CD4-positive, alpha-beta T cell treated with Interleukin-15 for 4 hours (primary cell): ENCODE measurements at regions not wholly inside any gene's neighbourhood (a gene's known extent, or its start where the extent isn't known, plus 50 kb on each side); places are given as distances from the start of the nearest gene placed in this dataset.

ENCODE experiments used
- DNase-seq: peaks from one replicate; pipeline ENCODE4 v3.0.0-alpha.2; 2020; ENCODE audit warnings: low spot score

- no peak for DNase-seq
Observed at GRCh38 chr6:154561750-154562149, 51.3 kb upstream of the CNKSR3 start.

- DNase-seq = no peak
Observed at GRCh38 chr6:154565331-154565730, 54.8 kb upstream of the CNKSR3 start.

- no peak for DNase-seq
Observed at GRCh38 chr6:154566866-154567265, 56.4 kb upstream of the CNKSR3 start.

GRCh38 chr6:154567695-154568220 is 57.3 kb upstream of the CNKSR3 start:
- no peak for DNase-seq

GRCh38 chr6:154569156-154569862 is 58.8 kb upstream of the CNKSR3 start:
- DNase-seq = no peak

GRCh38 chr6:154570505-154570904 is 60.0 kb upstream of the CNKSR3 start:
- no peak for DNase-seq

GRCh38 chr6:154572556-154572955 is 62.1 kb upstream of the CNKSR3 start:
- no peak for DNase-seq

- DNase-seq = no peak
Observed at GRCh38 chr6:154578004-154578559, 67.6 kb upstream of the CNKSR3 start.

- DNase-seq = no peak
Observed at GRCh38 chr6:154579046-154579445, 68.6 kb upstream of the CNKSR3 start.

- no peak for DNase-seq
Observed at GRCh38 chr6:154579485-154579884, 69.0 kb upstream of the CNKSR3 start.

- no peak for DNase-seq
Observed at GRCh38 chr6:154580397-154581135, 70.1 kb upstream of the CNKSR3 start.

GRCh38 chr6:154582696-154583095 is 72.2 kb upstream of the CNKSR3 start:
- no peak for DNase-seq

- no peak for DNase-seq
Observed at GRCh38 chr6:154583546-154584188, 73.2 kb upstream of the CNKSR3 start.

GRCh38 chr6:154590756-154591155 is 80.3 kb upstream of the CNKSR3 start:
- DNase-seq = no peak

- no peak for DNase-seq
Observed at GRCh38 chr6:154591234-154591633, 80.7 kb upstream of the CNKSR3 start.

GRCh38 chr6:154592199-154592860 is 81.8 kb upstream of the CNKSR3 start:
- no peak for DNase-seq

GRCh38 chr6:154593122-154593521 is 82.6 kb upstream of the CNKSR3 start:
- no peak for DNase-seq

GRCh38 chr6:154594496-154595198 is 84.2 kb upstream of the CNKSR3 start:
- DNase-seq = no peak

GRCh38 chr6:154595538-154595937 is 85.1 kb upstream of the CNKSR3 start:
- no peak for DNase-seq

GRCh38 chr6:154596009-154596408 is 85.5 kb upstream of the CNKSR3 start:
- no peak for DNase-seq

- no peak for DNase-seq
Observed at GRCh38 chr6:154596701-154597100, 86.2 kb upstream of the CNKSR3 start.
